PFSK-1 (cell line): ENCODE measurements at regions not wholly inside any gene's neighbourhood (a gene's known extent, or its start where the extent isn't known, plus 50 kb on each side); places are given as distances from the start of the nearest gene placed in this dataset.

ENCODE experiments used
- POLR2AphosphoS5 ChIP-seq: IDR thresholded peaks from 2 replicates; pipeline ENCODE4 v1.6.1; 2012; ENCODE audit warnings: low read depth, mild to moderate bottlenecking, control low read depth, low read length, moderate library complexity
- REST ChIP-seq, 2 experiments: IDR thresholded peaks; 2 replicates each; pipeline versions ENCODE4 v1.6.1 to v1.8.0; 2011 to 2012; ENCODE audit warnings: low read depth in 2 of 2, low read length in 2 of 2, control low read depth in 1 of 2, inconsistent platforms in 1 of 2, mild to moderate bottlenecking in 1 of 2, moderate library complexity in 1 of 2; ENCODE audit not compliant: insufficient read depth in 1 of 2

GRCh38 chr6:37558646-37559045 lies 59.0 kb upstream of the CCDC167 start:
- TF ChIP-seq REST (IDR thresholded peaks at IDR 0.05; ENCODE audit: insufficient read depth in 1 of 2, low read depth in 2 of 2, low read length in 2 of 2): no peak
- no peak for TF ChIP-seq POLR2AphosphoS5
